IMR-90 (cell line): ENCODE measurements at regions not wholly inside any gene's neighbourhood (a gene's known extent, or its start where the extent isn't known, plus 50 kb on each side); places are given as distances from the start of the nearest gene placed in this dataset.

Experiments
- CEBPB ChIP-seq: IDR thresholded peaks from 2 replicates; pipeline ENCODE4 v1.6.1; 2012; ENCODE audit warnings: low read depth, low read length, improper control_type of control experiment
- MXI1 ChIP-seq: IDR thresholded peaks from 2 replicates; pipeline ENCODE4 v1.6.1; 2012; ENCODE audit warnings: low read depth, mild to moderate bottlenecking, low read length, moderate library complexity, borderline replicate concordance
- POLR2A ChIP-seq: IDR thresholded peaks from 2 replicates; pipeline ENCODE4 v1.6.1; 2012; ENCODE audit warnings: mild to moderate bottlenecking, low read depth, low read length
- SMC3 ChIP-seq: fragments of 150-350 bp; IDR thresholded peaks from 2 replicates; pipeline ENCODE4 v1.6.1; 2016; ENCODE audit warnings: low read depth, mild to moderate bottlenecking, antibody characterized with exemption, low read length, moderate library complexity
- TF ChIP-seq, protein P1 (sequence below): conservative IDR thresholded peaks from 2 replicates; pipeline ENCODE4 v1.5.1; 2012; ENCODE audit warnings: mild to moderate bottlenecking, low read depth, low read length, improper control_type of control experiment

DNA sequence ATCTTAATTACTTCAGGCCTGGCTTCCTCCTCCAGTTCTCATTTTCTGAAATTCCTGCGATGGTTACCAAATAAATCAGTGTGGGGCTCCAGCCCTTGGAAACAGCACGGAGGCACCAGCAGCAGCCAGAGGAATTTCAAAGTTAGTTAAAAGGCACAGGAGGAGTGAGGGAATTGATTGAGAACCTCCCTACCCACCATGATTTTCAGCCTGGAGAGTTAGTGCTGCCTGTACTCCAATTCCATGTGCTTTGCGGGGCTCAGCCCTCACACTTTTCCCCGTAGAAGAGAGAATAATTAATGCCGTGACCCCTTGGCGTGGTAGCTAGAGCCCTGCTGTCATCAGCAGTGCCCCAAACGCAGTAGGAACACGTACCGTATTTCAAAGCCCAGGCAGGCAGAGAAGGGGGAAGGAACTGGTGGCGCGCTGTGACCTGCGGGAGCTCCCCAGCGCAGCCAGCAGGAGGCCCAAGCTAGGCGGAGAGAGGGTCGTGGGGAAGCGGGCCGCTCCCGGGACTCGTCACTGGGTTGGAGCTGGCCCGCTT is 84.0 kb upstream of the IGFBP7 start:
- TF ChIP-seq, protein P1, sequence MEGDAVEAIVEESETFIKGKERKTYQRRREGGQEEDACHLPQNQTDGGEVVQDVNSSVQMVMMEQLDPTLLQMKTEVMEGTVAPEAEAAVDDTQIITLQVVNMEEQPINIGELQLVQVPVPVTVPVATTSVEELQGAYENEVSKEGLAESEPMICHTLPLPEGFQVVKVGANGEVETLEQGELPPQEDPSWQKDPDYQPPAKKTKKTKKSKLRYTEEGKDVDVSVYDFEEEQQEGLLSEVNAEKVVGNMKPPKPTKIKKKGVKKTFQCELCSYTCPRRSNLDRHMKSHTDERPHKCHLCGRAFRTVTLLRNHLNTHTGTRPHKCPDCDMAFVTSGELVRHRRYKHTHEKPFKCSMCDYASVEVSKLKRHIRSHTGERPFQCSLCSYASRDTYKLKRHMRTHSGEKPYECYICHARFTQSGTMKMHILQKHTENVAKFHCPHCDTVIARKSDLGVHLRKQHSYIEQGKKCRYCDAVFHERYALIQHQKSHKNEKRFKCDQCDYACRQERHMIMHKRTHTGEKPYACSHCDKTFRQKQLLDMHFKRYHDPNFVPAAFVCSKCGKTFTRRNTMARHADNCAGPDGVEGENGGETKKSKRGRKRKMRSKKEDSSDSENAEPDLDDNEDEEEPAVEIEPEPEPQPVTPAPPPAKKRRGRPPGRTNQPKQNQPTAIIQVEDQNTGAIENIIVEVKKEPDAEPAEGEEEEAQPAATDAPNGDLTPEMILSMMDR: no peak
- TF ChIP-seq MXI1: no peak
- TF ChIP-seq CEBPB: no peak
- TF ChIP-seq SMC3: no peak
- no peak for TF ChIP-seq POLR2A
